ENCODE measurements at regions not wholly inside any gene's neighbourhood (a gene's known extent, or its start where the extent isn't known, plus 50 kb on each side); places are given as distances from the start of the nearest gene placed in this dataset.
"Not testable (repeated sequence)": the region's sequence is repeated elsewhere in the genome, so short reads cannot be mapped to it uniquely, and the experiment has no call there.

GRCh38 chr6:74438395-74438794 lies 742.4 kb downstream of the CD109 start:
- TF ChIP-seq CTCF, EZH2 (IDR thresholded peaks at IDR 0.05): not testable (repeated sequence)
